Upper lobe of left lung (tissue), 4 donors: ENCODE measurements at regions not wholly inside any gene's neighbourhood (a gene's known extent, or its start where the extent isn't known, plus 50 kb on each side); places are given as distances from the start of the nearest gene placed in this dataset.

Experiments
- CTCF ChIP-seq, 6 experiments: fragments of 450-650 bp in 4 of 6; fragments of 200-600 bp in 2 of 6; sonication (generic) in 2 of 6; IDR thresholded peaks; one replicate each; pipeline ENCODE4 v1.5.1; 2016 to 2019; ENCODE audit warnings: antibody characterized with exemption in 6 of 6
- EP300 ChIP-seq, 4 donors: sonication (generic); formaldehyde crosslinking; IDR thresholded peaks; one replicate each; pipeline ENCODE4 v1.5.1; 2017; ENCODE audit warnings: antibody characterized with exemption in 4 of 4, control low read depth in 2 of 4
- POLR2A ChIP-seq, 4 donors: fragments of 450-650 bp; IDR thresholded peaks; one replicate each; pipeline ENCODE4 v1.5.1; 2016 to 2017; ENCODE audit warnings: antibody characterized with exemption in 4 of 4, mild to moderate bottlenecking in 2 of 4
- POLR2AphosphoS5 ChIP-seq, 2 donors: sonication (generic); formaldehyde crosslinking; IDR thresholded peaks; one replicate each; pipeline ENCODE4 v1.5.1; 2017; ENCODE audit warnings: antibody characterized with exemption in 2 of 2

DNA sequence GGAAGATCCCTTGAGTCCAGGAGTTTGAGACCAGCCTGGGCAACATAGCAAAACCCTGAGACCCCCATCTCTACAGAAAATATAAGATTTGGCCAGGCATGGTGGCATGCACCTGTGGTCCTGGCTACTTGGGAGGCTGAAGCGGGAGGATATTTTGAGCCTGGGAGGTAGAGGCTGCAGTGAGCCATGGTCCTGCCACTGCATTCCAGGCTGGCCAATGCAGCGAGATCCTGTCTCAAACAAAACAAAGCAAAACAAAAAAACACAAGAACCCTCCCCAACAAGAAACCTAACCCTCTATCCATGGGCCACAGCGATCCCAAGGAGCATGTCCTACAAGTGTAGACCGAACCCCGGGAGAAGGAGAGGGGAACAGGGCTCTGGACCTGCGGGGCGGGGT is 133.3 kb downstream of the MGAT5B start:
- TF ChIP-seq CTCF (IDR thresholded peaks at IDR 0.05): no peak
- no peak for TF ChIP-seq POLR2AphosphoS5 (IDR thresholded peaks at IDR 0.05)
- TF ChIP-seq POLR2A (IDR thresholded peaks at IDR 0.05): no peak
- no peak for TF ChIP-seq EP300 (IDR thresholded peaks at IDR 0.05)
